ENCODE measurements at regions not wholly inside any gene's neighbourhood (a gene's known extent, or its start where the extent isn't known, plus 50 kb on each side); places are given as distances from the start of the nearest gene placed in this dataset.
"Not testable (repeated sequence)": the region's sequence is repeated elsewhere in the genome, so short reads cannot be mapped to it uniquely, and the experiment has no call there.

DNA sequence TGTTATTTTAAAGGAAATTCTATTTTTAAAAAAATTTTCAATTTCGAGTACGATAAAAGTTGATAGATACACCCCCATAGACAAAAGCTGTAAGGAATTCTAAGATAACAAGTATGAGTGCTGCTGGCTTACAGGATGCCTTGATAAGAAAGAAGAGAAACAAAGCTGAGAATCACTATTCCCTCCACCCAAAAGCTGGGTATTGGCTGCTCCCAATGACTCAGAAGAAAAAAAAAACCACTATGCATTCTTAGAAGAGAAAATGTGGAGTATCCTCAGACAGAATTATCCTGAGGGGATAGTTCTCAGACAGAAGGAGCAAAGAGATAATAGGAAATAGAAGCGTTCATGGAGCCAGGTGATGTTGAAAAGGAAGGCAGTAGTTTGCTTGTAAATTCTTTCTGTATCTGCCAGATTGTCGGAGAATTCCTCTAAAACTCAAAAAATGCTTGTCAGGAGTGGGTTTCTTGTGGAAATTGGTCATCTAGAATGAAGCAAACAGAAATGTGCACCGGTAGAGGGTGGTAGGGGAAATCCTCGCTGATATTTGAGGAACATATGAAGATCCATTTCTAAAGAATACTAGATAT lies 217.5 kb upstream of the ADAMTS3 start:
- no peak for ATAC-seq (replicated peaks in 1 of 2)
- H3K27me3 Mint-ChIP-seq (ENCODE audit: low read depth), result peaks cover 5% of the 10 kb centered on the region

GRCh38 chr4:72779241-72779640 lies 210.2 kb upstream of the ADAMTS3 start:
- H3K36me3 Mint-ChIP-seq (ENCODE audit: insufficient read depth in 2 of 2), result no peaks in the 10 kb centered on the region
- peaks cover 3 to 4% of the 10 kb centered on the region in 2 donors for H3K9me3 Mint-ChIP-seq
- ATAC-seq (replicated peaks in 1 of 2), result no peak
- no peak for DNase-seq
- no peak overlapping the region for H3K4me3 Mint-ChIP-seq
- H3K4me1 Mint-ChIP-seq (ENCODE audit: low read depth), result no peaks in the 10 kb centered on the region
- H3K27me3 Mint-ChIP-seq (ENCODE audit: low read depth), result peaks cover 5% of the 10 kb centered on the region
- no peak overlapping the region for H3K27ac Mint-ChIP-seq

More for the DNA sequence above, 217.5 kb upstream of the ADAMTS3 start:
- H3K9me3 Mint-ChIP-seq, result peaks cover 3% of the 10 kb centered on the region in 2 donors
- H3K4me3 Mint-ChIP-seq, result no peak overlapping the region
- DNase-seq, result no peak
- no peak overlapping the region for H3K27ac Mint-ChIP-seq
- H3K4me1 Mint-ChIP-seq (ENCODE audit: low read depth), result no peaks in the 10 kb centered on the region
- no peaks in the 10 kb centered on the region for H3K36me3 Mint-ChIP-seq (ENCODE audit: insufficient read depth in 2 of 2)

GRCh38 chr4:72777436-72777835 lies 208.4 kb upstream of the ADAMTS3 start:
- H3K4me3 Mint-ChIP-seq, result no peak overlapping the region
- peaks cover 3 to 4% of the 10 kb centered on the region in 2 donors for H3K9me3 Mint-ChIP-seq
- no peak overlapping the region for H3K27ac Mint-ChIP-seq
- peaks cover 5% of the 10 kb centered on the region for H3K27me3 Mint-ChIP-seq (ENCODE audit: low read depth)
- ATAC-seq (replicated peaks in 1 of 2) (no peak), DNase-seq (no peak)
- H3K4me1 Mint-ChIP-seq (ENCODE audit: low read depth), result no peaks in the 10 kb centered on the region
- no peaks in the 10 kb centered on the region for H3K36me3 Mint-ChIP-seq (ENCODE audit: insufficient read depth in 2 of 2)

GRCh38 chr4:72770708-72771107 lies 201.7 kb upstream of the ADAMTS3 start:
- DNase-seq, result no peak
- Mint-ChIP-seq H3K4me3 (no peak overlapping the region), H3K4me1 (ENCODE audit: low read depth) (no peaks in the 10 kb centered on the region), H3K36me3 (ENCODE audit: insufficient read depth in 2 of 2) (no peaks in the 10 kb centered on the region), H3K9me3 (no peaks in the 10 kb centered on the region), H3K27me3 (ENCODE audit: low read depth) (no peaks in the 10 kb centered on the region), H3K27ac (no peak overlapping the region)
- ATAC-seq (replicated peaks in 1 of 2), result no peak

DNA sequence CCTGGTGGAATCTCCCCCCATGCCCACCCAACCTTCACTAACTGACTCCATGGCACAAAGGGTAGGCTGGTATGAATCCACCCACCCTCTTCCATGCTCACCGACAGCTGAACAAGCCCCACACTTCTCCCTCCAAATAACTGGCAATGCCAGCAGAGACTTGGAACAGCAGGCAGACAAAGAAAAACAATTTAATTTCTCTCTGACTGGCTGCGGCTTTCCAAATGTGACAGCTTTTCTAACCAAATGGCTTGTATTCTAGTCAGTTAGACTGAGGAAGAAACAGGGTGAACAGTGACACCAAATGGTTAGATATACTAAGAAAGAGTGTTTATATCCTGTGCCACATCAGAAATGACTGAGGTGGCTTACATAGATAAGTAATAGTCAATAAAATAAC lies 199.3 kb upstream of the ADAMTS3 start:
- DNase-seq (no peak), ATAC-seq (replicated peaks in 1 of 2) (no peak)
- H3K27ac Mint-ChIP-seq, result no peak overlapping the region
- H3K9me3 Mint-ChIP-seq, result peaks cover 0 to 3% of the 10 kb centered on the region in 2 donors
- H3K4me1 Mint-ChIP-seq (ENCODE audit: low read depth), result no peaks in the 10 kb centered on the region
- H3K36me3 Mint-ChIP-seq (ENCODE audit: insufficient read depth in 2 of 2), result no peaks in the 10 kb centered on the region
- no peak overlapping the region for H3K4me3 Mint-ChIP-seq
- no peaks in the 10 kb centered on the region for H3K27me3 Mint-ChIP-seq (ENCODE audit: low read depth)

DNA sequence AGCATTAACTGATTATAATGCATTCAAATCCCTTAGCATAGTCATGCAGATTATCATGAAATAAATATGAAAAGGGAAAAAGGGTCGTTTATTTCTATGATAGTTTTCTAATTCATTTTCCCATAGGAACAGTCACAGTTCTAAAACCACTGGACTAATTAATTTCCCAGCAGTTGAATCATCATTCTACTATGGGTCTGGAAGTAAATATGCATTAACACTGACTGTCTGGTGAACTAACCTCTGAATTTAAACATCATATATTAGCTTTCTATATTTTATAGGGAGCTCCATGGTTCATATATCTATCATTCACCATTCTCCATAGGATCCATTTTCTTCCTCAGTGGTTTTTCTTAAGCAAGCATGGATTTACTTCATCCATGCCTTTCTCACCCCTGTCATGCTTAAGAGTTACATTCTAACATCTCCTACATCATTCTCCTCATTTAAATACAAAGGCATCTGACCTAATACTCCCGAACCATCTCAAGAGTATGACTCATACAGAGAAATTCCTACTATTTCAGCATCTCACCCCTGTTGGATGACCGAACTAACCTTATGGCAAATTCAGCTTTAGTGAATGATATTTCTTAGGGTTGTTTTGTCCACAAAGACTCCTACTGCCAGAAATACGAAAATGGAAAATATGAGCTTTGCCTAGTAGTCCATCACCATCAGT lies 198.7 kb upstream of the ADAMTS3 start:
- ATAC-seq (replicated peaks in 1 of 2) (no peak), DNase-seq (no peak)
- no peaks in the 10 kb centered on the region for H3K36me3 Mint-ChIP-seq (ENCODE audit: insufficient read depth in 2 of 2)
- H3K4me3 Mint-ChIP-seq, result no peak overlapping the region
- H3K4me1 Mint-ChIP-seq (ENCODE audit: low read depth), result no peaks in the 10 kb centered on the region
- H3K27ac Mint-ChIP-seq, result no peak overlapping the region
- no peaks in the 10 kb centered on the region for H3K27me3 Mint-ChIP-seq (ENCODE audit: low read depth)
- H3K9me3 Mint-ChIP-seq, result peaks cover 0 to 5% of the 10 kb centered on the region in 2 donors

- DNase-seq; H3K27me3 Mint-ChIP-seq (ENCODE audit: low read depth); H3K9me3 Mint-ChIP-seq; H3K27ac Mint-ChIP-seq; H3K36me3 Mint-ChIP-seq (ENCODE audit: insufficient read depth in 2 of 2); H3K4me1 Mint-ChIP-seq (ENCODE audit: low read depth); ATAC-seq (replicated peaks in 1 of 2); H3K4me3 Mint-ChIP-seq: not testable (repeated sequence)
Observed at GRCh38 chr4:72765788-72766187, 196.8 kb upstream of the ADAMTS3 start.

DNA sequence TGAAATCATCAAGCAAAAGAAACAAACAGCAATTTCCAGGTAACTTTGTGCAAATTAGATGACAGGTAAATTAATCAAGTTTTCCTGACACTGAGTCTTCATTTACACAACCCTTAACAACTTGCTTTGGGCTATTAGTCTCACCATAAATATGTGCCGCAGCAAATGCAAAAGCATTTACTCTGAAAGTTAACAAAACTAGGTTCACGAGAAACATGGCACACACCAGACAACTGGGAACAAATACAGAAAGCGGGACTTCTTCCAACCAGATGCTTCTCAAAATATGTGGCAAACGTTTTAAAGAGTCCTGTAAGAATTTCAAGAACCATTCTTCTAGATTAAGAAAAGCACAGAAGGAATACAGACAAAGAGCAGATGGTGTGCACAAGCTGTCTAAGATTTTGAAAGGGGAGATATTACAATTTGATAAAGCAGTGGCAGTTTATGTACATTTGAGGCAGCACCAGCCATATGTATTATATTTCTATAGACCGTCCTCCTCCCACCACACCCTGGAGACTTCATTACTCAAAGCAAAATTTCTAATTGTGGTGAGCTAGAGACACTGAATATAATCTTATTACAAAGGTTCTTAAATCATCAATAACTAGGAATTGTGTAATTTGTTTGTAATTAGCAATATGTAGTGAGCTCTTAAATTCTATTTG lies 192.5 kb upstream of the ADAMTS3 start:
- no peak overlapping the region for H3K27ac Mint-ChIP-seq
- H3K27me3 Mint-ChIP-seq (ENCODE audit: low read depth), result no peaks in the 10 kb centered on the region
- H3K4me1 Mint-ChIP-seq (ENCODE audit: low read depth), result no peaks in the 10 kb centered on the region
- DNase-seq (no peak), ATAC-seq (replicated peaks in 1 of 2) (no peak)
- no peaks in the 10 kb centered on the region for H3K36me3 Mint-ChIP-seq (ENCODE audit: insufficient read depth in 2 of 2)
- H3K4me3 Mint-ChIP-seq, result no peak overlapping the region
- peaks cover 0 to 5% of the 10 kb centered on the region in 2 donors for H3K9me3 Mint-ChIP-seq

- peaks cover 16 to 23% of the 10 kb centered on the region in 2 donors for H3K9me3 Mint-ChIP-seq
- H3K4me1 Mint-ChIP-seq (ENCODE audit: low read depth); DNase-seq; H3K27ac Mint-ChIP-seq; H3K4me3 Mint-ChIP-seq; ATAC-seq (replicated peaks in 1 of 2); H3K27me3 Mint-ChIP-seq (ENCODE audit: low read depth); H3K36me3 Mint-ChIP-seq (ENCODE audit: insufficient read depth in 2 of 2): not testable (repeated sequence)
Observed at GRCh38 chr4:72753414-72753813, 184.4 kb upstream of the ADAMTS3 start.

GRCh38 chr4:72744103-72744725 lies 175.2 kb upstream of the ADAMTS3 start:
- no peaks in the 10 kb centered on the region for H3K36me3 Mint-ChIP-seq (ENCODE audit: insufficient read depth in 2 of 2)
- no peak overlapping the region for H3K4me3 Mint-ChIP-seq
- ATAC-seq (replicated peaks in 1 of 2) (no peak), DNase-seq (no peak)
- H3K27ac Mint-ChIP-seq, result no peak overlapping the region
- H3K9me3 Mint-ChIP-seq, result peaks cover 0 to under 1% of the 10 kb centered on the region in 2 donors
- no peaks in the 10 kb centered on the region for H3K27me3 Mint-ChIP-seq (ENCODE audit: low read depth)
- no peaks in the 10 kb centered on the region for H3K4me1 Mint-ChIP-seq (ENCODE audit: low read depth)

GRCh38 chr4:72743078-72743477 lies 174.1 kb upstream of the ADAMTS3 start:
- DNase-seq (no peak), ATAC-seq (replicated peaks in 1 of 2) (no peak)
- no peak overlapping the region for H3K4me3 Mint-ChIP-seq
- H3K27ac Mint-ChIP-seq, result no peak overlapping the region
- no peaks in the 10 kb centered on the region for H3K9me3 Mint-ChIP-seq
- H3K4me1 Mint-ChIP-seq (ENCODE audit: low read depth), result no peaks in the 10 kb centered on the region
- no peaks in the 10 kb centered on the region for H3K27me3 Mint-ChIP-seq (ENCODE audit: low read depth)
- H3K36me3 Mint-ChIP-seq (ENCODE audit: insufficient read depth in 2 of 2), result no peaks in the 10 kb centered on the region

DNA sequence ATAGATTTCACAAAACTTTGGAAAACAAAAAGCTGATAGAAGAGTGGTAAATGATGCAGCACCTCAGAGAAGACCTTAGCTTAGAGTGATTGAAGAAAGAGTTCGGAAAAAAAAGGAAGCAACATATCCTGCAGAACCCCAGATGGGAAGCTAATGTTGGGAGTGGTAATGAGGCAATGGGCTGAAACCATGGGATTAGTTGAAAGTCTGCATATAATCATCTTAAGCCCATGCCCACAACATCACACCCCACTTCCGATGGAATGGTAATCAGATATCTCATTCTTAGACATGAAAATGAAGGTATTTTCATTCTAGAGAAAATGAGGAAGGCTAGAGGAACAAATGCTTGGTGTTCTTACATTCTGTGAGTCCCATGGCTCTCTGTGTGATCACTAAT lies 146.3 kb upstream of the ADAMTS3 start:
- no peaks in the 10 kb centered on the region for H3K4me1 Mint-ChIP-seq (ENCODE audit: low read depth)
- H3K27me3 Mint-ChIP-seq (ENCODE audit: low read depth), result peaks cover 13% of the 10 kb centered on the region
- no peak overlapping the region for H3K4me3 Mint-ChIP-seq
- H3K36me3 Mint-ChIP-seq (ENCODE audit: insufficient read depth in 2 of 2), result no peaks in the 10 kb centered on the region
- DNase-seq (no peak), ATAC-seq (replicated peaks in 1 of 2) (no peak)
- H3K27ac Mint-ChIP-seq, result no peak overlapping the region
- no peaks in the 10 kb centered on the region for H3K9me3 Mint-ChIP-seq

DNA sequence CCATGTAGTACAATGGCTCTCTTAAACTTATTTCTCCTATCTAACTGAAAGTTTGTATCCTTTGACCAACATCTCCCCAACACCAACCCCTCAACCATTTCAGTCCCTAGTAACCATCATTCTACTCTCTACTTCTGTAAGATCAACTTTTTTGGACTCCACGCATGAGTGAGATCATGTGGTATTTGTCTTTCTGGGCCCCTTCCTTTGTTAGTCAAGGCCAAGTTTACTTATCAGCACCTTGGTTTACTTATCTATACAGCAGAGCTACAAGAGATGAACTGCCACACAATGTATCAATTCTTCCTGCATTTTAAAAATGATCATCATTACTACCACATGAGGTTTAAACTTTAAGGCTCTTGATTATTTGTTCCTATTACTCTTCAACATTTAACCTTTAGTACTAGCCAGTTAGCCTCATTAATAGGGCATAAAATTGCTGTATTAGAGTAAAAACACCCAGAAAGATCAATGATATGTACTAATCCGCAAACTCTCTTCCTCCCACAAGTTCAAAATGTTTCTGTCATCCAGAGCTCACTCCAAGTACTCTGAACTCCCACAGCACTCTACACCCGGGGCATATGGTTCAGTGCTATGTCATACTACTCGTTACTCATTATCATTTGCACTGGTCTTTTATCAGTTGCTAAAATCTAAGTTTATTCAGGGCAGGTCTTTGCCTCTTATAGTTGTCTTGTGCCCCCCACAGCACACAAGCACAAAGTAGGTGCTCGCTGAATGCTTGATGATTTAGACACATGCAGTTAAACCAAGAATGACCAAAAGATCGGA lies 145.7 kb upstream of the ADAMTS3 start:
- no peak for ATAC-seq (replicated peaks in 1 of 2)
- DNase-seq, result no peak
- Mint-ChIP-seq H3K4me3 (no peak overlapping the region), H3K4me1 (ENCODE audit: low read depth) (no peaks in the 10 kb centered on the region), H3K36me3 (ENCODE audit: insufficient read depth in 2 of 2) (no peaks in the 10 kb centered on the region), H3K27me3 (ENCODE audit: low read depth) (peaks cover 13% of the 10 kb centered on the region), H3K9me3 (no peaks in the 10 kb centered on the region), H3K27ac (no peak overlapping the region)
